ENCODE measurements at regions not wholly inside any gene's neighbourhood (a gene's known extent, or its start where the extent isn't known, plus 50 kb on each side); places are given as distances from the start of the nearest gene placed in this dataset.

- no peak for TF ChIP-seq CTCF (IDR thresholded peaks at IDR 0.05)
- no peak for TF ChIP-seq POLR2AphosphoS5 (IDR thresholded peaks at IDR 0.05; ENCODE audit: low read depth, low read length)
- TF ChIP-seq ZBTB33 (IDR thresholded peaks at IDR 0.05; ENCODE audit: borderline replicate concordance, low read depth), result no peak
- TF ChIP-seq USF2 (IDR thresholded peaks at IDR 0.05; ENCODE audit: borderline replicate concordance, low read depth, low read length), result no peak
- TF ChIP-seq NFIC (IDR thresholded peaks at IDR 0.05; ENCODE audit: borderline replicate concordance), result no peak
- no peak for TF ChIP-seq PBX3 (IDR thresholded peaks at IDR 0.05)
- TF ChIP-seq MAX (IDR thresholded peaks at IDR 0.05; ENCODE audit: low read depth), result no peak
- no peak for TF ChIP-seq FOSL2 (IDR thresholded peaks at IDR 0.05; ENCODE audit: borderline replicate concordance, low read depth)
- no peak for TF ChIP-seq TAF1 (IDR thresholded peaks at IDR 0.05; ENCODE audit: borderline replicate concordance, low read depth, low read length)
Measured at GRCh38 chr10:129025787-129026186, 441.3 kb upstream of the MGMT start.
